ENCODE measurements at regions not wholly inside any gene's neighbourhood (a gene's known extent, or its start where the extent isn't known, plus 50 kb on each side); places are given as distances from the start of the nearest gene placed in this dataset.

- no peak overlapping the region for H3K9ac ChIP-seq (ENCODE audit: insufficient read depth, low read depth, low read length)
- no peak for DNase-seq (ENCODE audit: low spot score)
- H3K4me2 ChIP-seq (ENCODE audit: low read depth, low read length), result no peak overlapping the region
- ATAC-seq, result no peak
- no peak for TF ChIP-seq CCDC6 (CRISPR knock-in tag; IDR thresholded peaks at IDR 0.05)
- no peak for TF ChIP-seq ZXDC (CRISPR knock-in tag; IDR thresholded peaks at IDR 0.05)
- no peak for TF ChIP-seq ZNF101 (CRISPR knock-in tag; IDR thresholded peaks at IDR 0.05; ENCODE audit: borderline replicate concordance, low read depth)
- TF ChIP-seq SMYD3 (CRISPR knock-in tag; IDR thresholded peaks at IDR 0.05), result no peak
- TF ChIP-seq RXRA (CRISPR knock-in tag; IDR thresholded peaks at IDR 0.05), result no peak
- no peak for TF ChIP-seq NPAS2 (CRISPR knock-in tag; IDR thresholded peaks at IDR 0.05; ENCODE audit: borderline replicate concordance)
- no peak for TF ChIP-seq KDM4B (CRISPR knock-in tag; IDR thresholded peaks at IDR 0.05)
- no peak for TF ChIP-seq RFX5 (IDR thresholded peaks at IDR 0.05; ENCODE audit: low read depth, low read length)
- TF ChIP-seq ZKSCAN1 (IDR thresholded peaks at IDR 0.05; ENCODE audit: low read length), result no peak
- TF ChIP-seq ATF3 (CRISPR knock-in tag; IDR thresholded peaks at IDR 0.05), result no peak
- H3K79me2 ChIP-seq (ENCODE audit: insufficient read depth, low read length), result no peaks in the 10 kb centered on the region
- in situ Hi-C loops (cut with HindIII; ENCODE audit: extremely low pct_ligation_motif_present, low pct_unique_long_range_greater_than_20kb) (no loop called here), intact Hi-C loops (cut with micrococcal nuclease; ENCODE audit: unreplicated experiment) (no loop called here)
- H3K4me3 ChIP-seq (replicated peaks in 1 of 3; ENCODE audit: insufficient read depth in 1 of 3, low read depth in 2 of 3, low read length in 3 of 3), result no peak overlapping the region
- H3K4me1 ChIP-seq (ENCODE audit: insufficient read depth, low read length), result no peaks in the 10 kb centered on the region
- 0% methylated on average over 1 of the region's 1 CpG for WGBS (ENCODE audit: low lambda C conversion rate)
- no peaks in the 10 kb centered on the region for H4K20me1 ChIP-seq (ENCODE audit: insufficient read depth, low read length)
- H3K9me3 ChIP-seq (ENCODE audit: low read length), result no peaks in the 10 kb centered on the region
- no peak for FAIRE-seq
- no peaks in the 10 kb centered on the region for H3K27me3 ChIP-seq (ENCODE audit: control insufficient read depth in 1 of 2, insufficient read depth in 2 of 2, low read length in 2 of 2)
- ChIA-PET POLR2A (no interaction called here), CTCF (ENCODE audit: low intra/inter-chr PET ratio, low total read pairs) (no interaction called here)
- H3K27ac ChIP-seq (ENCODE audit: extremely low read length, insufficient read depth, low read length), result no peak overlapping the region
- H2AFZ ChIP-seq (ENCODE audit: low read length), result no peak overlapping the region
- no TSS peak for BruUV-seq (replicated peaks)
- no peaks in the 10 kb centered on the region for H3K36me3 ChIP-seq (replicated peaks in 1 of 2; ENCODE audit: control insufficient read depth in 1 of 2, insufficient read depth in 2 of 2, low read length in 2 of 2)
These were observed 1366.2 kb upstream of the PCDH20 start for GRCh38 chr13:62781866-62782265.
